Activated CD8-positive, alpha-beta memory T cell treated with anti-CD3 and anti-CD28 coated beads, Interleukin-2, amount 50 U/mL, for 48 hours (primary cell): ENCODE measurements at regions not wholly inside any gene's neighbourhood (a gene's known extent, or its start where the extent isn't known, plus 50 kb on each side); places are given as distances from the start of the nearest gene placed in this dataset.

ENCODE experiments used
- DNase-seq: peaks from one replicate; pipeline ENCODE4 v3.0.0-alpha.2; 2020

- DNase-seq = no peak
Observed at GRCh38 chr5:2137444-2138050, 254.8 kb upstream of the IRX4 start.

- no peak for DNase-seq
Observed at GRCh38 chr5:2136728-2137333, 254.1 kb upstream of the IRX4 start.

- no peak for DNase-seq
Observed at GRCh38 chr5:2135833-2136232, 253.1 kb upstream of the IRX4 start.

GRCh38 chr5:2135354-2135753, 252.6 kb upstream of the IRX4 start:
- DNase-seq = no peak

GRCh38 chr5:2134543-2135292, 252.0 kb upstream of the IRX4 start:
- DNase-seq = no peak

GRCh38 chr5:2133936-2134335, 251.2 kb upstream of the IRX4 start:
- DNase-seq = no peak

- DNase-seq = no peak
Observed at GRCh38 chr5:2133080-2133479, 250.4 kb upstream of the IRX4 start.

- DNase-seq = no peak
Observed at GRCh38 chr5:2132497-2132847, 249.7 kb upstream of the IRX4 start.

- peak; percentile 23 for DNase-seq
Observed at GRCh38 chr5:2131826-2132496, 249.2 kb upstream of the IRX4 start.

GRCh38 chr5:2131196-2131595, 248.5 kb upstream of the IRX4 start:
- DNase-seq = peak; percentile 22

- DNase-seq = peak; percentile 32
Observed at GRCh38 chr5:2130361-2130760, 247.6 kb upstream of the IRX4 start.

GRCh38 chr5:2129568-2130272, 247.0 kb upstream of the IRX4 start:
- peak; percentile 6 for DNase-seq

GRCh38 chr5:2128686-2129355, 246.1 kb upstream of the IRX4 start:
- DNase-seq = peak; percentile 4

GRCh38 chr5:2126512-2126911, 243.8 kb upstream of the IRX4 start:
- DNase-seq = no peak

- DNase-seq = no peak
Observed at GRCh38 chr5:2125901-2126265, 243.2 kb upstream of the IRX4 start.

GRCh38 chr5:2125171-2125900, 242.6 kb upstream of the IRX4 start:
- no peak for DNase-seq

- no peak for DNase-seq
Observed at GRCh38 chr5:2124434-2125170, 241.9 kb upstream of the IRX4 start.

- no peak for DNase-seq
Observed at GRCh38 chr5:2123874-2124273, 241.1 kb upstream of the IRX4 start.

GRCh38 chr5:2120361-2120760, 237.6 kb upstream of the IRX4 start:
- no peak for DNase-seq

GRCh38 chr5:2119573-2119972, 236.8 kb upstream of the IRX4 start:
- DNase-seq = no peak
